Caco-2 (cell line): ENCODE measurements at regions not wholly inside any gene's neighbourhood (a gene's known extent, or its start where the extent isn't known, plus 50 kb on each side); places are given as distances from the start of the nearest gene placed in this dataset.

Source experiments
- BruUV-seq: library from RNA; stranded (reverse); fragments of 400-500 nt; replicated peaks from 2 replicates; lab custom pipeline; 2021; lab: Mats Ljungman, UMichigan
- CTCF ChIA-PET: fragments of 300-600 bp; sonication (Branson Sonifier 250); formaldehyde crosslinking; loops from one replicate; lab custom pipeline; 2022; ENCODE audit warnings: antibody characterized with exemption; lab: Charles Lee
- POLR2A ChIA-PET: fragments of 300-600 bp; sonication (Branson Sonifier 250); formaldehyde crosslinking; loops from one replicate; lab custom pipeline; 2022; ENCODE audit warnings: antibody characterized with exemption; lab: Charles Lee
- DNase-seq, 2 experiments: peaks; one replicate each; pipeline versions ENCODE4 v3.0.0 to v3.0.0-alpha.2; 2020 to 2022
- H3K27me3 ChIP-seq: replicated peaks from 2 replicates; pipeline ENCODE4 v1.6.0; 2011; ENCODE audit warnings: low read length; ENCODE audit not compliant: control insufficient read depth, insufficient read depth
- H3K36me3 ChIP-seq: 2 replicates; pipeline ENCODE4 v1.5.1; 2011; ENCODE audit warnings: low read length; ENCODE audit not compliant: control insufficient read depth, insufficient read depth
- H3K4me1 ChIP-seq: fragments of 250-450 bp; sonication (Bioruptor Pico); 2 replicates; pipeline ENCODE4 v1.5.1; 2020; ENCODE audit warnings: mild to moderate bottlenecking
- H3K4me3 ChIP-seq: 2 replicates; pipeline ENCODE4 v1.5.1; 2011; ENCODE audit warnings: low read depth, mild to moderate bottlenecking, control low read depth, low read length
- H3K9me3 ChIP-seq: fragments of 250-450 bp; sonication (Bioruptor Pico); 2 replicates; pipeline ENCODE4 v1.5.1; 2020; ENCODE audit warnings: mild to moderate bottlenecking, moderate library complexity
- H3K27ac Mint-ChIP-seq: one replicate; pipeline ENCODE4 v1.8.0; 2022; ENCODE audit warnings: mixed read lengths; ENCODE audit not compliant: unreplicated experiment
- H3K27me3 Mint-ChIP-seq: one replicate; pipeline ENCODE4 v1.8.0; 2022; ENCODE audit warnings: mixed read lengths; ENCODE audit not compliant: insufficient read depth, unreplicated experiment
- H3K36me3 Mint-ChIP-seq: one replicate; pipeline ENCODE4 v1.8.0; 2022; ENCODE audit warnings: mild to moderate bottlenecking, mixed read lengths; ENCODE audit not compliant: insufficient read depth, unreplicated experiment
- H3K4me1 Mint-ChIP-seq: one replicate; pipeline ENCODE4 v1.8.0; 2022; ENCODE audit warnings: low read depth, mixed read lengths; ENCODE audit not compliant: unreplicated experiment
- H3K4me3 Mint-ChIP-seq: one replicate; pipeline ENCODE4 v1.8.0; 2022; ENCODE audit warnings: mild to moderate bottlenecking, moderate library complexity, mixed read lengths; ENCODE audit not compliant: unreplicated experiment
- H3K9me3 Mint-ChIP-seq: one replicate; pipeline ENCODE4 v1.8.0; 2022; ENCODE audit warnings: mixed read lengths; ENCODE audit not compliant: unreplicated experiment
- intact Hi-C: fragments of 100-400 bp; cut with micrococcal nuclease; formaldehyde crosslinking; loops from one replicate; pipeline ENCODE4 v1.10.0; 2022; ENCODE audit not compliant: unreplicated experiment
- TF ChIP-seq, protein P1 (sequence below), 2 experiments: fragments of 200-600 bp in 1 of 2; IDR thresholded peaks; 1 replicate in 1 of 2; 2 replicates in 1 of 2; pipeline versions ENCODE4 v1.5.1 to v1.8.0; 2011 to 2022; ENCODE audit warnings: antibody characterized with exemption in 1 of 2, control low read depth in 1 of 2, inconsistent platforms in 1 of 2, low read depth in 1 of 2, low read length in 1 of 2, mild to moderate bottlenecking in 1 of 2, moderate library complexity in 1 of 2; ENCODE audit not compliant: insufficient read depth in 1 of 2, severe bottlenecking in 1 of 2, unreplicated experiment in 1 of 2

DNA sequence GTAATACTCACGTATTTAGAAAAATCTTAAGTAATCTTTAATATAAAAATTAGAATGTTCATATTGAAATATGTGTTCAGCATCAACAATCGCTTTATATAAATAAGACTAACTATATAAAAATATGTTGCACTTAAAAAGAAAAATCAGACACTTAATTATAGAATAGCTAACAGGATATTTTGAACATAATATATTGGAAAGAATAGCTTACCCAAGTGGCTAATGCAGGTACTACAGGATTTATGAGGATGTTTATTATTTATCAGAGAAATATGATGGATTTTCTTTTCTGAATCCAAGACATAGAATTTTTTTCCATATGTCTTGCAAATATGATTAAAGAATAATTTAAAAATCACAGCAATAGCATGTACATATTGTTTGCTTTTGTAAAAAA lies 567.9 kb upstream of the GBE1 start:
- Histone ChIP-seq H3K4me1 (no peaks in the 10 kb centered on the region), H3K4me3 (no peak overlapping the region), H3K9me3 (no peaks in the 10 kb centered on the region), H3K36me3 (no peaks in the 10 kb centered on the region), H3K27me3 (no peaks in the 10 kb centered on the region)
- Mint-ChIP-seq H3K27me3 (no peaks in the 10 kb centered on the region), H3K9me3 (no peaks in the 10 kb centered on the region), H3K4me1 (no peaks in the 10 kb centered on the region), H3K4me3 (no peak overlapping the region), H3K27ac (no peak overlapping the region), H3K36me3 (no peaks in the 10 kb centered on the region)
- ChIA-PET CTCF (no interaction called here), POLR2A (no interaction called here)
- no TSS peak for BruUV-seq
- no peak for DNase-seq
- TF ChIP-seq, protein P1, sequence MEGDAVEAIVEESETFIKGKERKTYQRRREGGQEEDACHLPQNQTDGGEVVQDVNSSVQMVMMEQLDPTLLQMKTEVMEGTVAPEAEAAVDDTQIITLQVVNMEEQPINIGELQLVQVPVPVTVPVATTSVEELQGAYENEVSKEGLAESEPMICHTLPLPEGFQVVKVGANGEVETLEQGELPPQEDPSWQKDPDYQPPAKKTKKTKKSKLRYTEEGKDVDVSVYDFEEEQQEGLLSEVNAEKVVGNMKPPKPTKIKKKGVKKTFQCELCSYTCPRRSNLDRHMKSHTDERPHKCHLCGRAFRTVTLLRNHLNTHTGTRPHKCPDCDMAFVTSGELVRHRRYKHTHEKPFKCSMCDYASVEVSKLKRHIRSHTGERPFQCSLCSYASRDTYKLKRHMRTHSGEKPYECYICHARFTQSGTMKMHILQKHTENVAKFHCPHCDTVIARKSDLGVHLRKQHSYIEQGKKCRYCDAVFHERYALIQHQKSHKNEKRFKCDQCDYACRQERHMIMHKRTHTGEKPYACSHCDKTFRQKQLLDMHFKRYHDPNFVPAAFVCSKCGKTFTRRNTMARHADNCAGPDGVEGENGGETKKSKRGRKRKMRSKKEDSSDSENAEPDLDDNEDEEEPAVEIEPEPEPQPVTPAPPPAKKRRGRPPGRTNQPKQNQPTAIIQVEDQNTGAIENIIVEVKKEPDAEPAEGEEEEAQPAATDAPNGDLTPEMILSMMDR (IDR thresholded peaks at IDR 0.05; ENCODE audit: insufficient read depth in 1 of 2, low read depth in 1 of 2, low read length in 1 of 2, severe bottlenecking in 1 of 2, unreplicated experiment in 1 of 2) = peak; percentile 10 to 19
- intact Hi-C loops = no loop called here

DNA sequence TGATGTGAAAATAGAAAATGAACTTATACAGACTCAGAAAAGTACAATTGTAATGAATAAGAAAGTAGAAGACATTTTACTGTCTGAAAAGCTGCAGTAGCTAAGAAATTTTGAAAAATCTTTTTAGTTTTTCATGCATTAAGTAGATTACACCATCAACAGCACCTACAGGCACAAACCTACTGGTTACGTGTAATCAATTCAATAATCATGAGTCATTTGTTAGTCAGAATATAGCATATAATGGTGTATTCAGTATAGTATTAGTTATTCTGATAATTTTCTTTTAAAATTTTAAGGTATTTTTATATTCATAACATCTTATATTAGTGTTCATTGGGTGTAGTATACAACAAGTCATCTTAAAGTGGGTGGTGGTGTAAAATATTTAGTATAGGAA lies 550.5 kb upstream of the GBE1 start:
- Mint-ChIP-seq H3K27me3 (peaks cover 1% of the 10 kb centered on the region), H3K27ac (no peak overlapping the region), H3K9me3 (no peaks in the 10 kb centered on the region), H3K36me3 (no peaks in the 10 kb centered on the region), H3K4me3 (no peak overlapping the region), H3K4me1 (no peaks in the 10 kb centered on the region)
- ChIA-PET POLR2A (no interaction called here), CTCF (no interaction called here)
- intact Hi-C loops = no loop called here
- BruUV-seq = no TSS peak
- Histone ChIP-seq H3K27me3 (no peaks in the 10 kb centered on the region), H3K36me3 (no peaks in the 10 kb centered on the region), H3K4me3 (no peak overlapping the region), H3K4me1 (no peaks in the 10 kb centered on the region), H3K9me3 (no peaks in the 10 kb centered on the region)
- TF ChIP-seq, protein P1 (IDR thresholded peaks at IDR 0.05; ENCODE audit: insufficient read depth in 1 of 2, low read depth in 1 of 2, low read length in 1 of 2, severe bottlenecking in 1 of 2, unreplicated experiment in 1 of 2) = no peak
- no peak for DNase-seq

DNA sequence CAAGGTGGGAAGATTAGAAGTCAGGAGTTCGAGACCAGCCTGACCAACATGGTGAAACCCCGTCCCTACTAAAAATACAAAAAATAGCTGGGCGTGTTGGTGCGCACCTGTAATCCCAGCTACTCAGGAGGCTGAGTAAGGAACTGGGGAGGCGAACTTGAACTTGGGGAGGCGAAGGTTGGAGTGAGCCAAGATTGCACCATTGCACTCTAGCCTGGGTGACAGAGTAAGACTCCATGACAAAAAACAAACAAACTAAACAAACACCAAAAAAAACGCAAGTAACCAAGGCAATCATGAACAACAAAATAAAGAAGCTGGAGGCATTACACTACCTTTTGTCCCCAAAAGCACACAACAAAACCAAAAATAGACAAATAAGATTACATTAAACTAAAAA lies 547.3 kb upstream of the GBE1 start:
- no peaks in the 10 kb centered on the region for H3K36me3 ChIP-seq

More for the DNA sequence above, 547.3 kb upstream of the GBE1 start:
- Histone ChIP-seq H3K4me3 (no peak overlapping the region), H3K9me3 (no peaks in the 10 kb centered on the region), H3K27me3 (no peaks in the 10 kb centered on the region), H3K4me1 (no peaks in the 10 kb centered on the region)
- Mint-ChIP-seq H3K4me1 (no peaks in the 10 kb centered on the region), H3K9me3 (no peaks in the 10 kb centered on the region), H3K27ac (no peak overlapping the region), H3K4me3 (no peak overlapping the region), H3K36me3 (no peaks in the 10 kb centered on the region), H3K27me3 (peaks cover 2% of the 10 kb centered on the region)
- CTCF ChIA-PET = no interaction called here
- intact Hi-C loops = no loop called here
- no peak for DNase-seq
- POLR2A ChIA-PET = no interaction called here
- TF ChIP-seq, protein P1 (IDR thresholded peaks at IDR 0.05; ENCODE audit: insufficient read depth in 1 of 2, low read depth in 1 of 2, low read length in 1 of 2, severe bottlenecking in 1 of 2, unreplicated experiment in 1 of 2) = no peak
- no TSS peak for BruUV-seq
